OCI-LY7 (cell line): ENCODE measurements at regions not wholly inside any gene's neighbourhood (a gene's known extent, or its start where the extent isn't known, plus 50 kb on each side); places are given as distances from the start of the nearest gene placed in this dataset.

Experiments
- CTCF ChIP-seq: fragments of 200-600 bp; sonication (generic); conservative IDR thresholded peaks from 2 replicates; pipeline ENCODE4 v1.5.1; 2014; ENCODE audit warnings: mild to moderate bottlenecking, antibody characterized with exemption, low read length, moderate library complexity, mixed read lengths
- EZH2phosphoT487 ChIP-seq: fragments of 200-600 bp; sonication (generic); IDR thresholded peaks from 2 replicates; pipeline ENCODE4 v1.6.1; 2018; ENCODE audit warnings: low read depth, borderline replicate concordance, mild to moderate bottlenecking, mixed run types, antibody characterized with exemption, low read length, moderate library complexity, mixed read lengths

DNA sequence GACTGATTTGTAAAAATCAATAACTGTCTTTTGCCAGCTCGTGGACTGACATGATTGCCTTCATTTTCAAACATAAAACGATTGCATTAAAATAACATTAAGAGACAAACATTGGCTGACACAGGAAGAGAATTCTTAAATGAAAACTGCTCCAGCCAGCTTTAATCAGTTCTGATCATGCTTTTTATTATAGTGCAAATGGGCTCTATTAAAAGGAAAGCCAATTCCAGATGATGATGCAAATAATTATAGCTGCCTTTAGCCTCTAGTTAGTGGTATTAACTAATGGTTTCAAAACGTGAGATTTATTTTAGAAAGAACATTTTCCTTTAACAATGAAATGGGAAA is 301.8 kb upstream of the UBE2E3 start:
- TF ChIP-seq CTCF (no peak), EZH2phosphoT487 (no peak)
